ENCODE measurements at regions not wholly inside any gene's neighbourhood (a gene's known extent, or its start where the extent isn't known, plus 50 kb on each side); places are given as distances from the start of the nearest gene placed in this dataset.

DNA sequence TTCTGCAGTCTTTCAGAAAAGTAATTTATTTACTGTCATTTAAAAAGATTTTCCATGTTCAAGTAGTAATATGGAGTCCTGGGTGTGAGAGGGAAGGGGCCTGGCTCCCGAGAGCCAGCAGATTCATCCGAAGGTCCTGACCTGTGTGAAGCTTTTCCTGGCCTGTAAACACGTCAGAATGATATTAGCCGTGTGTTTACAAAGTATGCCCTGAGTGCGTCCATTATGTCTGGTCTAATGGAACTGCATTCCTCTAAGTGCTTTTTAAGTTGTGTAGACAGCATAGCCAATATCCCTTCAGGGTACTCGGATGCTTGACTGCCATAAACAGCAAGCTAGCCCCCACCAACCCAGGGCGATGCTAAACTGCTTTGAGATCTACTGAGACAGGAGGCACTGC is 495.2 kb downstream of the AGTPBP1 start:
- DNase-seq = no peak
- intact Hi-C loops (cut with micrococcal nuclease) = no loop called here
- H3K36me3 ChIP-seq = no peaks in the 10 kb centered on the region
- peaks cover 8% of the 10 kb centered on the region for H3K4me1 ChIP-seq
- no peak overlapping the region for H3K27ac ChIP-seq (replicated peaks)
- no peak overlapping the region for H3K4me3 ChIP-seq
- no peaks in the 10 kb centered on the region for H3K9me3 ChIP-seq (replicated peaks)
- TF ChIP-seq, protein P1, sequence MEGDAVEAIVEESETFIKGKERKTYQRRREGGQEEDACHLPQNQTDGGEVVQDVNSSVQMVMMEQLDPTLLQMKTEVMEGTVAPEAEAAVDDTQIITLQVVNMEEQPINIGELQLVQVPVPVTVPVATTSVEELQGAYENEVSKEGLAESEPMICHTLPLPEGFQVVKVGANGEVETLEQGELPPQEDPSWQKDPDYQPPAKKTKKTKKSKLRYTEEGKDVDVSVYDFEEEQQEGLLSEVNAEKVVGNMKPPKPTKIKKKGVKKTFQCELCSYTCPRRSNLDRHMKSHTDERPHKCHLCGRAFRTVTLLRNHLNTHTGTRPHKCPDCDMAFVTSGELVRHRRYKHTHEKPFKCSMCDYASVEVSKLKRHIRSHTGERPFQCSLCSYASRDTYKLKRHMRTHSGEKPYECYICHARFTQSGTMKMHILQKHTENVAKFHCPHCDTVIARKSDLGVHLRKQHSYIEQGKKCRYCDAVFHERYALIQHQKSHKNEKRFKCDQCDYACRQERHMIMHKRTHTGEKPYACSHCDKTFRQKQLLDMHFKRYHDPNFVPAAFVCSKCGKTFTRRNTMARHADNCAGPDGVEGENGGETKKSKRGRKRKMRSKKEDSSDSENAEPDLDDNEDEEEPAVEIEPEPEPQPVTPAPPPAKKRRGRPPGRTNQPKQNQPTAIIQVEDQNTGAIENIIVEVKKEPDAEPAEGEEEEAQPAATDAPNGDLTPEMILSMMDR (IDR thresholded peaks at IDR 0.05; ENCODE audit: borderline replicate concordance) = no peak
- no peaks in the 10 kb centered on the region for H3K27me3 ChIP-seq (ENCODE audit: low read depth)

DNA sequence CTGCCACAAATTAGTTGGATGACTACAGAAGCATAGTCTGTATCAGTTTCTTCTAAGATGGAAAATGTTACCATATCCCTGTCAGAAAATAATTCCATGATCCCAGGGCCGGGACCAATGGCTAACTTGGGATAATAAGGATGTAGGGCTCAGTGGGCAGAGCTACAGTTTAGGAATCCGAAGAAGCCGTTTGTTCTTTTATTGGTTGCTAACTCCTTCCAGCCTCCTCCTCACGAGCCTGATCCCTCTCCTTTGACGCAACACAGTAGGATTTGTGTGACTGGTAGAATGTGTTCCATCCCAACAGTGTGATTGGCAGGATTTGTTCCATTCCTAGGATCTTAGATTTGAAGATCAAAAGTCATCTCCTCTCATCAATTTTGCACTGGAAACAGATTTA is 496.9 kb downstream of the AGTPBP1 start:
- TF ChIP-seq, protein P1 (IDR thresholded peaks at IDR 0.05; ENCODE audit: borderline replicate concordance) = no peak
- H3K4me1 ChIP-seq = peaks cover 8% of the 10 kb centered on the region
- peaks cover 3% of the 10 kb centered on the region for H3K9me3 ChIP-seq (replicated peaks)
- no peak for DNase-seq
- intact Hi-C loops (cut with micrococcal nuclease) = no loop called here
- H3K27me3 ChIP-seq (ENCODE audit: low read depth) = no peaks in the 10 kb centered on the region
- H3K36me3 ChIP-seq = no peaks in the 10 kb centered on the region
- H3K27ac ChIP-seq (replicated peaks) = no peak overlapping the region
- H3K4me3 ChIP-seq = no peak overlapping the region

DNA sequence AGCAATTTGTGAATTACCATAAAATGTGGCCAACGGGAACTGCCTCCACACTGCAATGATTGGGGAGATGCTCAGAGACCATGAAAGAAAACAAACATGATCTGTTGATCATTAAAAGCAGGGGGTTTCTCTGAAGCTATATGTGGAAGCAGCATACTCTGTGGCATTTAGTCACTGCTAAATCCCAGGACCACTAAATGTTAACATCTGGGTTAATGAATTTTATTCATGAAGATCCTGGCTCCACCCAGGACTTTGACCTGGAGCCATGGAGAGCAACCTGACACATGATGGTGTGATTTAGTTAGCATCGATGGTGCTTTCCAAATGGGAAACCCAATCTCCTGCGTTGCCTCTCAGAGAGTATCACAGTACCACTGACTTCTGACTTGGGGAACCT is 497.8 kb downstream of the AGTPBP1 start:
- intact Hi-C loops (cut with micrococcal nuclease) = no loop called here
- H3K27me3 ChIP-seq (ENCODE audit: low read depth) = no peaks in the 10 kb centered on the region
- peaks cover 5% of the 10 kb centered on the region for H3K9me3 ChIP-seq (replicated peaks)
- no peak overlapping the region for H3K27ac ChIP-seq (replicated peaks)
- no peaks in the 10 kb centered on the region for H3K36me3 ChIP-seq
- no peak overlapping the region for H3K4me3 ChIP-seq
- H3K4me1 ChIP-seq = peaks cover 5% of the 10 kb centered on the region
- TF ChIP-seq, protein P1 (IDR thresholded peaks at IDR 0.05; ENCODE audit: borderline replicate concordance) = no peak
- DNase-seq = no peak

DNA sequence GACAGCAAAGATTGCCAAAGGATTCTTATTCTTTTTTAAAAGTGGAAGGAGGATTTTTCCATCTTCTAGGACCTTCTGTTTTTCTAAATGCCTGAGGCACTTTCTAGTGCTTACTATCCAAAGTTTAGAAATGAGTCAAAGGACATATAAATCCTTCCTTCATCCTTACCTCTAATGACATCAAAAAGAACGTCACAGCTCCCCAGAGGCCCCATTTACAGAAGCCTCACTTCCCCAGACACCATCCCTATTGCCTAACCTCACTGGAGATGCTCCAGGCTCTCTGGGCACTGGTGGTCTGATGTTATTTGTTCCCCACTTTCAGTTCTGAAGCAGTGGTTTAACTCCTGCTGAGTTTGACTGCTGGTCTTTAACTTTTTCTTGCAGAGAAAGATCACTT is 504.3 kb downstream of the AGTPBP1 start:
- Histone ChIP-seq H3K27me3 (ENCODE audit: low read depth) (peaks cover 8% of the 10 kb centered on the region), H3K36me3 (no peaks in the 10 kb centered on the region), H3K9me3 (replicated peaks) (peaks cover 5% of the 10 kb centered on the region), H3K4me3 (no peak overlapping the region), H3K27ac (replicated peaks) (no peak overlapping the region), H3K4me1 (no peaks in the 10 kb centered on the region)
- no peak for DNase-seq
- intact Hi-C loops (cut with micrococcal nuclease) = no loop called here
- TF ChIP-seq, protein P1 (IDR thresholded peaks at IDR 0.05; ENCODE audit: borderline replicate concordance) = no peak

DNA sequence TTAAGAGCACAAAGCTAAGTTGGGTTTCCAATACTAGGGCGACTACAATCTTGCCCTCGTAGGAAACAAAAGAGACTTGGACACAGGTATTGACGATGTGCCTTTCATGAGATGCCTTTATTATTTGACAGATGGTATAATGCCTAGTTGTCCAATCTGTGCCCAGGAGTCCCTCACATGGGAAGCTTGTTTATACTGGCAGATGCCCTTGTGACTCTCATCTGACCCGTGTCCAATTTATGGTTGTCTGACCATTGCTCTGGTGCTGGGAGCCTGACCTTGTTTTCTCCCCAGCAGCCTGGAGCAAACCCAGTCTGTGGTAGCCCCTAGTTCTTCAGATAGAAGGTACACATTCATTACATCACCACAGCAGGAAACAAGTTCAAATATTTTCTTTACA is 511.7 kb downstream of the AGTPBP1 start:
- no peaks in the 10 kb centered on the region for H3K4me1 ChIP-seq
- H3K27ac ChIP-seq (replicated peaks) = no peak overlapping the region
- intact Hi-C loops (cut with micrococcal nuclease) = no loop called here
- H3K9me3 ChIP-seq (replicated peaks) = no peaks in the 10 kb centered on the region
- peaks cover 12% of the 10 kb centered on the region for H3K27me3 ChIP-seq (ENCODE audit: low read depth)
- H3K4me3 ChIP-seq = no peak overlapping the region
- no peaks in the 10 kb centered on the region for H3K36me3 ChIP-seq
- no peak for DNase-seq
- TF ChIP-seq, protein P1 (IDR thresholded peaks at IDR 0.05; ENCODE audit: borderline replicate concordance) = no peak

All from left ventricle myocardium inferior (tissue), 1 donor.